Adrenal gland (tissue), 9 donors: ENCODE measurements at regions not wholly inside any gene's neighbourhood (a gene's known extent, or its start where the extent isn't known, plus 50 kb on each side); places are given as distances from the start of the nearest gene placed in this dataset.

Experiments used
- DNase-seq, 7 donors: peaks; one replicate each; pipeline ENCODE4 v3.0.0-alpha.2; 2019 to 2020
- H3K27ac ChIP-seq, 5 donors: fragments of 200-600 bp; sonication (generic) in 4 of 5; 1 replicate in 3 of 5; 2 replicates in 2 of 5; pipeline versions ENCODE4 v1.5.1 to v1.8.0; 2016 to 2020; ENCODE audit warnings: mild to moderate bottlenecking in 1 of 5
- H3K27me3 ChIP-seq: fragments of 200-600 bp; 2 replicates; pipeline ENCODE4 v1.8.0; 2021
- H3K36me3 ChIP-seq, 2 donors: fragments of 200-600 bp; replicated peaks in 1 of 2; 1 replicate in 1 of 2; 2 replicates in 1 of 2; pipeline versions ENCODE4 v1.5.1 to v1.8.0; 2018 to 2022
- H3K4me1 ChIP-seq, 2 donors: fragments of 200-600 bp; replicated peaks in 1 of 2; 1 replicate in 1 of 2; 2 replicates in 1 of 2; pipeline versions ENCODE4 v1.5.1 to v1.8.0; 2018 to 2021
- H3K4me3 ChIP-seq, 4 donors: fragments of 200-600 bp; sonication (generic) in 3 of 4; one replicate each; pipeline ENCODE4 v1.5.1; 2016 to 2018
- H3K9me3 ChIP-seq, 3 donors: fragments of 200-600 bp; sonication (generic) in 1 of 3; replicated peaks in 1 of 3; 1 replicate in 2 of 3; 2 replicates in 1 of 3; pipeline versions ENCODE4 v1.5.1 to v1.8.0; 2016 to 2021
- CTCF ChIP-seq, 6 experiments: fragments of 450-650 bp in 4 of 6; fragments of 200-600 bp in 2 of 6; sonication (generic) in 1 of 6; IDR thresholded peaks; 1 replicate in 5 of 6; 2 replicates in 1 of 6; pipeline versions ENCODE4 v1.5.1 to v1.8.0; 2016 to 2021; ENCODE audit warnings: antibody characterized with exemption in 6 of 6, mild to moderate bottlenecking in 2 of 6, moderate library complexity in 1 of 6
- POLR2A ChIP-seq, 2 donors: fragments of 450-650 bp; IDR thresholded peaks; one replicate each; pipeline ENCODE4 v1.6.1; 2017; ENCODE audit warnings: antibody characterized with exemption in 2 of 2, mild to moderate bottlenecking in 2 of 2, moderate library complexity in 1 of 2
- WGBS, 4 donors: extraction: QIAGEN DNeasy Blood & Tissue Kit in 2 of 4; methylation state at CpG; one replicate each; pipeline versions ENCODE4 v1.1.5 to v1.1.7; 2013 to 2017; 5-methylcytosine and 5-hydroxymethylcytosine counted together
- intact Hi-C, 2 donors: fragments of 100-400 bp; cut with DNase I; formaldehyde crosslinking; loops; one replicate each; pipeline versions ENCODE4 v1.14.1 to v1.15.0; 2022 to 2023
- donor health status: healthy with polysubstance abuse.
- donor health status: Bipolar disorder and iron deficiency.
- donor health status: DM: yes; HTN: yes; CAD: no.
- donor health status: DM: no; HTN: no; CAD: no.
- donor health status: DM: no; HTN: no; CAD: no.

- Histone ChIP-seq H3K27ac (no peak overlapping the region), H3K4me1 (no peaks in the 10 kb centered on the region), H3K36me3 (no peaks in the 10 kb centered on the region), H3K9me3 (no peaks in the 10 kb centered on the region), H3K4me3 (no peak overlapping the region), H3K27me3 (no peaks in the 10 kb centered on the region)
- TF ChIP-seq CTCF (IDR thresholded peaks at IDR 0.05), result no peak
- TF ChIP-seq POLR2A (IDR thresholded peaks at IDR 0.05), result no peak
- no peak for DNase-seq
- WGBS, 4 donors, result 50 to 63% (median 58%) methylated on average over 3 of the region's 3 CpGs
- intact Hi-C loops, result no loop called here
Observed at GRCh38 chr2:22801071-22801470, 583.9 kb upstream of the KLHL29 start.

- no peak for DNase-seq
- no peak overlapping the region for H3K27ac ChIP-seq
- H3K4me1 ChIP-seq, result no peaks in the 10 kb centered on the region
- no peaks in the 10 kb centered on the region for H3K9me3 ChIP-seq
- intact Hi-C loops, result no loop called here
- no peaks in the 10 kb centered on the region for H3K27me3 ChIP-seq
- no peak for TF ChIP-seq CTCF (IDR thresholded peaks at IDR 0.05)
- no peak for TF ChIP-seq POLR2A (IDR thresholded peaks at IDR 0.05)
- WGBS, 4 donors, result 69 to 77% (median 73%) methylated on average over 5 of the region's 5 CpGs
- H3K36me3 ChIP-seq, result no peaks in the 10 kb centered on the region
- H3K4me3 ChIP-seq, result no peak overlapping the region
Observed at GRCh38 chr2:22801970-22802369, 583.0 kb upstream of the KLHL29 start.

- intact Hi-C loops, result no loop called here
Observed at GRCh38 chr2:22807872-22808271, 577.1 kb upstream of the KLHL29 start.

DNA sequence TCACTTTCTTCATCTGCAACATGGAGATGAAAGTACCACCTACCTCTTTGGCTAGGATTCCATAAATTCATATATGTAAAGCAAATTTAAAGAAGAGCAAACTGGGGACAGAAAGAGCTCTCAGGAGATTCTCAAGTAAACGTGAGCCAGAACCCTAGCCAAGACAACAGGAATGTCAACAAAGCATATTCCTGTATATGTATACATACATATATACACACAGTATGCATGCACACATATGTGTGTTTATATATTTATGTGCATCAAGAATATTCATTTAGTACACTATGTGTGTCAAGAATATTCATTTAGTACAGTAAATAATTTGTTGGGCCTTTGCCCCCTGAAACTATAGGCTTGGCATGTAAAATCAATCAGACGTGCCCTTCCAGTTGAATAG, 574.4 kb upstream of the KLHL29 start:
- Histone ChIP-seq H3K9me3 (no peaks in the 10 kb centered on the region), H3K27me3 (no peaks in the 10 kb centered on the region), H3K4me3 (no peak overlapping the region), H3K36me3 (no peaks in the 10 kb centered on the region), H3K27ac (no peak overlapping the region), H3K4me1 (no peaks in the 10 kb centered on the region)
- DNase-seq, result no peak
- intact Hi-C loops, result no loop called here
- TF ChIP-seq POLR2A (IDR thresholded peaks at IDR 0.05) (no peak), CTCF (IDR thresholded peaks at IDR 0.05) (no peak)
- 73 to 87% (median 75%) methylated on average over 2 of the region's 2 CpGs for WGBS, 4 donors

More at GRCh38 chr2:22807872-22808271, 577.1 kb upstream of the KLHL29 start:
- Histone ChIP-seq H3K4me3 (no peak overlapping the region), H3K9me3 (no peaks in the 10 kb centered on the region), H3K4me1 (no peaks in the 10 kb centered on the region), H3K36me3 (no peaks in the 10 kb centered on the region), H3K27ac (no peak overlapping the region), H3K27me3 (no peaks in the 10 kb centered on the region)
- TF ChIP-seq CTCF (IDR thresholded peaks at IDR 0.05) (no peak), POLR2A (IDR thresholded peaks at IDR 0.05) (no peak)
- DNase-seq, result no peak
